SK-N-SH treated with all-trans-retinoic acid at 6 μM for 48 hours (cell line): ENCODE measurements at regions not wholly inside any gene's neighbourhood (a gene's known extent, or its start where the extent isn't known, plus 50 kb on each side); places are given as distances from the start of the nearest gene placed in this dataset.
"Not testable (repeated sequence)": the region's sequence is repeated elsewhere in the genome, so short reads cannot be mapped to it uniquely, and the experiment has no call there.

Experiments used
- ZC3H10 ChIP-seq: fragments of 250-450 bp; sonication (Bioruptor Pico); IDR thresholded peaks from 2 replicates; pipeline ENCODE4 v1.5.1; 2021; ENCODE audit warnings: mild to moderate bottlenecking, moderate library complexity
- ZFP3 ChIP-seq: fragments of 250-450 bp; sonication (Bioruptor Pico); IDR thresholded peaks from 2 replicates; pipeline ENCODE4 v1.5.0; 2020; ENCODE audit warnings: mild to moderate bottlenecking, moderate library complexity
- TF ChIP-seq, protein P1 (sequence below): fragments of 250-450 bp; sonication (Bioruptor Pico); IDR thresholded peaks from 2 replicates; pipeline ENCODE4 v1.8.0; 2020; ENCODE audit warnings: mild to moderate bottlenecking, moderate library complexity, borderline replicate concordance
- TF ChIP-seq, protein P2 (sequence below): fragments of 250-450 bp; sonication (Bioruptor Pico); IDR thresholded peaks from 2 replicates; pipeline ENCODE4 v1.5.1; 2021; ENCODE audit warnings: mild to moderate bottlenecking, moderate library complexity

DNA sequence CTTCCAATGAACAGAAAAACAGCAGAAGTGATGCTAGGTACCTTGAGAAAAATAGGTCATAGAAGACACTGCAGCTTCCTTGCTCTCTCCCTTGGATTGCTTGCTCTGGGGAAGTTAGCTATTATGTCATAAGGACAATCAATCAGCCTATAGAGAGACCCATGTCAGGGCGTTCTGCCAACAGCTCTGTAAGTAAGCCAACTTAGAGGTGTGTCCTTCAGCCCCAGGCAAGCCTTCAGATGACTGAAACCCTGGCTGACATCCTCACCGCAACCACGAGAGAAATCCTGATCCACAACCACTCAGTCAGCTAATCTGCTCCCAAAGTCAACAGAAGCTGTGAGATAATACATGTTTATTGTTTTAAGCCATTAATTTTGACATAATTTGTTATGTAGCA, 57.5 kb upstream of the TIMM23 start:
- TF ChIP-seq ZC3H10, ZFP3 (CRISPR knock-in tag): not testable (repeated sequence)
- TF ChIP-seq, protein P1, sequence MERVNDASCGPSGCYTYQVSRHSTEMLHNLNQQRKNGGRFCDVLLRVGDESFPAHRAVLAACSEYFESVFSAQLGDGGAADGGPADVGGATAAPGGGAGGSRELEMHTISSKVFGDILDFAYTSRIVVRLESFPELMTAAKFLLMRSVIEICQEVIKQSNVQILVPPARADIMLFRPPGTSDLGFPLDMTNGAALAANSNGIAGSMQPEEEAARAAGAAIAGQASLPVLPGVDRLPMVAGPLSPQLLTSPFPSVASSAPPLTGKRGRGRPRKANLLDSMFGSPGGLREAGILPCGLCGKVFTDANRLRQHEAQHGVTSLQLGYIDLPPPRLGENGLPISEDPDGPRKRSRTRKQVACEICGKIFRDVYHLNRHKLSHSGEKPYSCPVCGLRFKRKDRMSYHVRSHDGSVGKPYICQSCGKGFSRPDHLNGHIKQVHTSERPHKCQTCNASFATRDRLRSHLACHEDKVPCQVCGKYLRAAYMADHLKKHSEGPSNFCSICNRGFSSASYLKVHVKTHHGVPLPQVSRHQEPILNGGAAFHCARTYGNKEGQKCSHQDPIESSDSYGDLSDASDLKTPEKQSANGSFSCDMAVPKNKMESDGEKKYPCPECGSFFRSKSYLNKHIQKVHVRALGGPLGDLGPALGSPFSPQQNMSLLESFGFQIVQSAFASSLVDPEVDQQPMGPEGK: not testable (repeated sequence)
- TF ChIP-seq, protein P2, sequence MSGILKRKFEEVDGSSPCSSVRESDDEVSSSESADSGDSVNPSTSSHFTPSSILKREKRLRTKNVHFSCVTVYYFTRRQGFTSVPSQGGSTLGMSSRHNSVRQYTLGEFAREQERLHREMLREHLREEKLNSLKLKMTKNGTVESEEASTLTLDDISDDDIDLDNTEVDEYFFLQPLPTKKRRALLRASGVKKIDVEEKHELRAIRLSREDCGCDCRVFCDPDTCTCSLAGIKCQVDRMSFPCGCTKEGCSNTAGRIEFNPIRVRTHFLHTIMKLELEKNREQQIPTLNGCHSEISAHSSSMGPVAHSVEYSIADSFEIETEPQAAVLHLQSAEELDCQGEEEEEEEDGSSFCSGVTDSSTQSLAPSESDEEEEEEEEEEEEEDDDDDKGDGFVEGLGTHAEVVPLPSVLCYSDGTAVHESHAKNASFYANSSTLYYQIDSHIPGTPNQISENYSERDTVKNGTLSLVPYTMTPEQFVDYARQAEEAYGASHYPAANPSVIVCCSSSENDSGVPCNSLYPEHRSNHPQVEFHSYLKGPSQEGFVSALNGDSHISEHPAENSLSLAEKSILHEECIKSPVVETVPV (CRISPR knock-in tag): not testable (repeated sequence)
